ENCODE measurements at regions not wholly inside any gene's neighbourhood (a gene's known extent, or its start where the extent isn't known, plus 50 kb on each side); places are given as distances from the start of the nearest gene placed in this dataset.

DNA sequence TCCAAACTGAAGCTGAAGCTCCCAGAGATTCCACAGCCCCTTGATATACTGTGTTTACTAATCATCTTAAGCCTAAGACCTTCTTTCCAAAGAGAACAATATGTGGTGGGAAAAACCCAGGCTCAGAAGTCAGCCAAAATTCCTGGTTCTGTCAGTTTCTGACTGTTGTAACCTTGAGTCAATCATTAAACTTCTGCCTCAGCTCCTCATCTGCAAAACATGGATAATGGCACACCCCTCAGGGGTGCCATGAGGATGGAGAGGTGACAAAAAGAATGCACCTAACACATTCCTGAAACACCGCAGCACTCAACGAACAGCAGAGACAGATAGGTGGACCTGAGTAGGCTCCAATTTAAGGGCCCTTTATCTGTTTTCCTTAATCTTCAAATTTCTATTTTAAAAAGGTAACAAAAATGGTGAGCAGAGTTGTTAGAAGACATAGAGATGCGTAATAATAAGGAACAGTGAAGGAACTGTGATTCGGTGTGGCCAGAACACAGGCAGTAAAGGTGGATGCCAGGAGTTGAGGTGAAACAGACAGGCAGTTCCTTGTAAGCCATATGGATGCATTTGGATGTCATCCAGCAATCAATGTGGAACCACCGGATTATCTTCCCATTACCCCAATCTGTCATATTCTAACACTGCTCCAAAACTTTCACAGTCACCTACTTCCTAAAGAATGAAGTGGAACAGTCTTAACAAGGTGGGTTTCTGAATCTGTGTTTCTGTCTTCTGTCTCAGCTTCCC is 56.6 kb upstream of the DOCK9 start:
- TF ChIP-seq, protein P1, sequence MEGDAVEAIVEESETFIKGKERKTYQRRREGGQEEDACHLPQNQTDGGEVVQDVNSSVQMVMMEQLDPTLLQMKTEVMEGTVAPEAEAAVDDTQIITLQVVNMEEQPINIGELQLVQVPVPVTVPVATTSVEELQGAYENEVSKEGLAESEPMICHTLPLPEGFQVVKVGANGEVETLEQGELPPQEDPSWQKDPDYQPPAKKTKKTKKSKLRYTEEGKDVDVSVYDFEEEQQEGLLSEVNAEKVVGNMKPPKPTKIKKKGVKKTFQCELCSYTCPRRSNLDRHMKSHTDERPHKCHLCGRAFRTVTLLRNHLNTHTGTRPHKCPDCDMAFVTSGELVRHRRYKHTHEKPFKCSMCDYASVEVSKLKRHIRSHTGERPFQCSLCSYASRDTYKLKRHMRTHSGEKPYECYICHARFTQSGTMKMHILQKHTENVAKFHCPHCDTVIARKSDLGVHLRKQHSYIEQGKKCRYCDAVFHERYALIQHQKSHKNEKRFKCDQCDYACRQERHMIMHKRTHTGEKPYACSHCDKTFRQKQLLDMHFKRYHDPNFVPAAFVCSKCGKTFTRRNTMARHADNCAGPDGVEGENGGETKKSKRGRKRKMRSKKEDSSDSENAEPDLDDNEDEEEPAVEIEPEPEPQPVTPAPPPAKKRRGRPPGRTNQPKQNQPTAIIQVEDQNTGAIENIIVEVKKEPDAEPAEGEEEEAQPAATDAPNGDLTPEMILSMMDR (IDR thresholded peaks at IDR 0.05; ENCODE audit: low read length, missing control alignments) = no peak

DNA sequence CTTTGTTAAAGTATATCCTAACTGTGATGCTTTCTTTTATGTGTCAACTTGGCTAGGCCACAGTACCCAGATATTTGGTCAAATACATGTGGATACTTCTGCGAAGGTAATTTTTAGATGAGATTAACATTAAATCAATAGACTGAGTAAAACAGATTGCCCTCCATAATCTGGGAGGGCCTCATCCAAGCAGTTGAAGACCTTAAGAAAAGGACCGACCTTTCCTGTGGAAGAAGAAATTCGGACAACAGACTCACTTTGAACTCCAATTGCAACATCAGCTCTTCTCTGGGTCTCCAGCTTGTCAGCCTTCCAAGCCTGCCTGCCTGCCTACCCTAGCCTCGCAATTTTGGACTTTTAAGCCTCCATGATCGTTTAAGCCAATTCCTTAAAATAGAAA is 57.9 kb upstream of the DOCK9 start:
- no peak overlapping the region for H3K4me3 ChIP-seq (replicated peaks; ENCODE audit: low read depth, low read length)
- DNase-seq (ENCODE audit: low read depth) = no peak
- TF ChIP-seq, protein P1 (IDR thresholded peaks at IDR 0.05; ENCODE audit: low read length, missing control alignments) = no peak

More for the DNA sequence above, 56.6 kb upstream of the DOCK9 start:
- no peak for DNase-seq (ENCODE audit: low read depth)
- no peak overlapping the region for H3K4me3 ChIP-seq (replicated peaks; ENCODE audit: low read depth, low read length)

DNA sequence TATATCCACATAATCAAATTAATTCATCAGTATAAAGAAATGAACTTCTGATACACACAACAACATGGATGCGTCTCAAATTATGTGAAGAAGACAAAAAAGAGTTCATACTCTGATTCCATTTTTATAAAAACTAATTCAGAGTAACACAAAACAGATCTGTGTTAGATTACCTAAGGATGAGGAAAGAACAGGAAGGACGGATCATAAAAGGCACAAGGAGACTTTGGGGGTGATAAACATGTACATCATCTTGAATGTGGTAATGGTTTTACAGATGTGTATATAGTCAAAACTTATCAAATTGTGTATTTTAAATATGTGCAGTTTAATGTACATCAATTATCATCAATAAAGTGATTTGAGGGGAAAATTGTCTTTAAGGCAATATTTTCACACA is 59.9 kb upstream of the DOCK9 start:
- TF ChIP-seq, protein P1 (IDR thresholded peaks at IDR 0.05; ENCODE audit: low read length, missing control alignments) = no peak
- H3K4me3 ChIP-seq (replicated peaks; ENCODE audit: low read depth, low read length) = no peak overlapping the region
- DNase-seq (ENCODE audit: low read depth) = no peak

DNA sequence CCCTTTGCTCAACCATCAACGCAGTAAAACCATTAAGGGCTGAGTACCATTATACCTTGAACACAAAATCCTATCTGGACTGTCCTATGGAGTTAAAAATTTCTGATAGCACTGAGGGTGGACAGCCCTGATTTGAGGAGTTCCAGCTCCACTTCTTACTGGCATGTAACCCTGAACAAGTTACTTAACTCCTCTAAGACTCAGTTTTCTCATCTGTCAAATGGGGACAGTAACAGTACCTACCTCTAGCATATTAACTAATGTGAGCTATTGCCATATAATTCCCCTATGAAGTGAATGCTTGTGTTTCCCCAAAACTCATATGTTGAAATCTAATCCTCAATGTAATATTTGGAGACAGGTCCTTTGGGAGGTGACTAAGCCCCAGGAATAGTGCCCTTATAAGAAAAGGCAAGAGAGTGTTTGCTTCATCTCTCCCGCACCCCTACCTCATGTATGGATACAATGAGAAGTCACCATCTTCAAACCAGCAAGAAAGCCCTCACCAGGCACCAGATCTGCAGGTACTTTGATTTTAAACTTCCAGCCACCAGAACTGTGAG is 61.9 kb upstream of the DOCK9 start:
- no peak for DNase-seq (ENCODE audit: low read depth)
- TF ChIP-seq, protein P1 (IDR thresholded peaks at IDR 0.05; ENCODE audit: low read length, missing control alignments) = no peak
- H3K4me3 ChIP-seq (replicated peaks; ENCODE audit: low read depth, low read length) = no peak overlapping the region

DNA sequence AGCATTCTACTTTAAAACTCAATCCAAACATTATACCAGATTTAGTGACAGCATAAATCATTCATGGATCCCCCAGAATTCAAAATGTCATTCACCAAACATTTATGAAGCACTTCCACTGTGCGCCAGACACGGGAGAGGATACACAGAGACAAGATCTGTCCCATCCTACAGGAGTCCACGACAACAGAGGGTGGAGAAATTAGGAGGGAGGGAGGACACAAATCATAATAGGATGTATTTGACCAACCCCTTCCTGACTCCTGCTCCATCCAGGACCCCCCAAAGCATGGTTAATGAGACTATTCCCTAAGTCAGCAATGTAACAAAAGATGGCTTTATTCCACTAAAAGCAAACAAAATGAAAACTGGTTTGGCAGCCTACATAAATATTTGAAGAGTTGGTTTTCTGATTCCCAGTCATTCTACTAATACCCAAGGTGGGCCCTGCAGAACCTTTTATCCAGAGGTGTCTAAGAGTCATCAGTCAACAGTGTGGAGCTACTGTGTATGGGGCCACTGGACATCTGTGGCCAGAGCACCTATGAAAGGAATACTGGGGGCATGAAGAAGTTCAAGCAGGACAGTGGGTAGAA is 62.8 kb upstream of the DOCK9 start:
- TF ChIP-seq, protein P1 (IDR thresholded peaks at IDR 0.05; ENCODE audit: low read length, missing control alignments) = no peak
- DNase-seq (ENCODE audit: low read depth) = no peak
- no peak overlapping the region for H3K4me3 ChIP-seq (replicated peaks; ENCODE audit: low read depth, low read length)

DNA sequence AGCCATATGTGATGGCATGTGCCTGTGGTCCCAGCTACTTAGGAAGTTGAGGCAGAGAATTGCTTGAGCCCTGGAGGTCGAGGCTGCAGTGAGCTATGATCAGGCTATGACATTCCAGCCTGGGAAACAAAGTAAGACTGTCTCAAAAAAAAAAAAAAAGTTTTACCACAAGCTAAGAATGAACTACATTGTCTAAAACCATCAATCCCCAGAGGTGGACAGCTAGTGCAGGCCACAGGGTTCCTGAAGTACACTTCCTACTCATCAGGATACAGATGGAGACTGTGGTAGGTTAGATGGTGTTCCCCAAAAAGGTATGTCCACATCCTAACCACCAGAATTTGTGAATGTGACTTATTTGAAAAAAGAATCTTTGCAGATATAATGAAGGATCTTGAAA is 63.5 kb upstream of the DOCK9 start:
- no peak overlapping the region for H3K4me3 ChIP-seq (replicated peaks; ENCODE audit: low read depth, low read length)
- TF ChIP-seq, protein P1 (IDR thresholded peaks at IDR 0.05; ENCODE audit: low read length, missing control alignments) = no peak
- DNase-seq (ENCODE audit: low read depth) = no peak
